ENCODE measurements at regions not wholly inside any gene's neighbourhood (a gene's known extent, or its start where the extent isn't known, plus 50 kb on each side); places are given as distances from the start of the nearest gene placed in this dataset.

DNA sequence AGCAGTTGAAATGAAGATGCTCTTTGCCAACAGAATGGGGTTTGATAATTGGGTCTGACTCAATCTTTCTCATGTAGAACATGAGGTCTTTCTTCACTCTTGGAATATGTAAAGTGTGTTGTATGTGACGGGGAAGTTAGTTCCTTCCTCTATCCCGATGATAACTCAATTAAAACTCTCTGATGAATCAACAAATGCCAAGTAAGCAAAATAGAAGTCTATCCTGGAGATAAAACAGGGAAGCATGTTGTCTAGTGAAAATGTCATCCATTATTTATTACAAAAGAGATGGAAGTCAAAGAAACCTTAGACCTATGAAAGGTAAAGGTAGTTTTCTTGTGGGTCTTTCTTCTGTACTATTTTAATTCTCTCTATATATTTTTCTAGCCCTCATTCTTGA is 274.2 kb upstream of the ARRDC4 start:
- Histone ChIP-seq H3K4me2 (ENCODE audit: low read depth, low read length) (no peak overlapping the region), H2AFZ (ENCODE audit: low read length) (no peak overlapping the region), H3K79me2 (ENCODE audit: low read length) (no peaks in the 10 kb centered on the region), H3K36me3 (replicated peaks; ENCODE audit: insufficient read depth, low read length) (no peaks in the 10 kb centered on the region), H3K9ac (ENCODE audit: low read length) (no peak overlapping the region), H3K9me3 (replicated peaks; ENCODE audit: insufficient read depth, low read length) (no peaks in the 10 kb centered on the region), H3K9me2 (replicated peaks; ENCODE audit: insufficient read depth, low read length) (no peaks in the 10 kb centered on the region), H3K27ac (ENCODE audit: low read length) (no peak overlapping the region), H4K20me1 (ENCODE audit: insufficient read depth, low read length) (no peaks in the 10 kb centered on the region), H3F3A (ENCODE audit: insufficient read depth, low read length) (no peaks in the 10 kb centered on the region), H3K4me3 (ENCODE audit: low read length) (no peak overlapping the region), H3K27me3 (replicated peaks; ENCODE audit: insufficient read depth, low read length) (no peaks in the 10 kb centered on the region), H3K4me1 (ENCODE audit: low read length) (no peaks in the 10 kb centered on the region)
- TF ChIP-seq, protein P1, sequence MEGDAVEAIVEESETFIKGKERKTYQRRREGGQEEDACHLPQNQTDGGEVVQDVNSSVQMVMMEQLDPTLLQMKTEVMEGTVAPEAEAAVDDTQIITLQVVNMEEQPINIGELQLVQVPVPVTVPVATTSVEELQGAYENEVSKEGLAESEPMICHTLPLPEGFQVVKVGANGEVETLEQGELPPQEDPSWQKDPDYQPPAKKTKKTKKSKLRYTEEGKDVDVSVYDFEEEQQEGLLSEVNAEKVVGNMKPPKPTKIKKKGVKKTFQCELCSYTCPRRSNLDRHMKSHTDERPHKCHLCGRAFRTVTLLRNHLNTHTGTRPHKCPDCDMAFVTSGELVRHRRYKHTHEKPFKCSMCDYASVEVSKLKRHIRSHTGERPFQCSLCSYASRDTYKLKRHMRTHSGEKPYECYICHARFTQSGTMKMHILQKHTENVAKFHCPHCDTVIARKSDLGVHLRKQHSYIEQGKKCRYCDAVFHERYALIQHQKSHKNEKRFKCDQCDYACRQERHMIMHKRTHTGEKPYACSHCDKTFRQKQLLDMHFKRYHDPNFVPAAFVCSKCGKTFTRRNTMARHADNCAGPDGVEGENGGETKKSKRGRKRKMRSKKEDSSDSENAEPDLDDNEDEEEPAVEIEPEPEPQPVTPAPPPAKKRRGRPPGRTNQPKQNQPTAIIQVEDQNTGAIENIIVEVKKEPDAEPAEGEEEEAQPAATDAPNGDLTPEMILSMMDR (IDR thresholded peaks at IDR 0.05; ENCODE audit: low read length): no peak
- TF ChIP-seq EZH2phosphoT487 (IDR thresholded peaks at IDR 0.05; ENCODE audit: low read length): no peak
- TF ChIP-seq EZH2 (optimal IDR thresholded peaks at IDR 0.05; ENCODE audit: low read depth, low read length): no peak
- no peak for DNase-seq

DNA sequence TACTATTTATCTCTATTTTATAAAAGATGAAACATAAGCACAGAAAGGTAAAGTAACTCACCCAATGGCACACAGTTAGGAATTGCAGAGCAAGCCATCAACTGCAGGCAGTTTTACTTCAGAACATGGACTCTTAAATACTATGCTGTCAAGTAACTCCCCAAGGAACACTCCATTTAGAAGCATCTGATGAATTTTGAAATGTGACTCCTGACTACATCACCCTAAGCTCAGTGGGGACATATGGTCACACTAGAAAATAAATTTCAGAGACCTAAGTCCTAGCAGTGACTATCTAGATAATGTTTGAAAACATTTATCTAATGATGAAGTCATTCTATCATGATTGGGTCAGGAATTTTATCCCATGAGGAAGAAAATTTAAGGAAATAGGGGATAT is 272.8 kb upstream of the ARRDC4 start:
- Histone ChIP-seq H3K27ac (ENCODE audit: low read length) (no peak overlapping the region), H3K79me2 (ENCODE audit: low read length) (no peaks in the 10 kb centered on the region), H3K36me3 (replicated peaks; ENCODE audit: insufficient read depth, low read length) (no peaks in the 10 kb centered on the region), H3K4me3 (ENCODE audit: low read length) (no peak overlapping the region), H2AFZ (ENCODE audit: low read length) (no peak overlapping the region), H3K4me2 (ENCODE audit: low read depth, low read length) (no peak overlapping the region), H3K27me3 (replicated peaks; ENCODE audit: insufficient read depth, low read length) (no peaks in the 10 kb centered on the region), H3K9ac (ENCODE audit: low read length) (no peak overlapping the region), H3K9me2 (replicated peaks; ENCODE audit: insufficient read depth, low read length) (no peaks in the 10 kb centered on the region), H3K4me1 (ENCODE audit: low read length) (no peaks in the 10 kb centered on the region), H3F3A (ENCODE audit: insufficient read depth, low read length) (no peaks in the 10 kb centered on the region), H4K20me1 (ENCODE audit: insufficient read depth, low read length) (no peaks in the 10 kb centered on the region), H3K9me3 (replicated peaks; ENCODE audit: insufficient read depth, low read length) (no peaks in the 10 kb centered on the region)
- TF ChIP-seq EZH2phosphoT487 (IDR thresholded peaks at IDR 0.05; ENCODE audit: low read length) (no peak), EZH2 (optimal IDR thresholded peaks at IDR 0.05; ENCODE audit: low read depth, low read length) (no peak)
- TF ChIP-seq, protein P1 (IDR thresholded peaks at IDR 0.05; ENCODE audit: low read length): no peak
- no peak for DNase-seq

DNA sequence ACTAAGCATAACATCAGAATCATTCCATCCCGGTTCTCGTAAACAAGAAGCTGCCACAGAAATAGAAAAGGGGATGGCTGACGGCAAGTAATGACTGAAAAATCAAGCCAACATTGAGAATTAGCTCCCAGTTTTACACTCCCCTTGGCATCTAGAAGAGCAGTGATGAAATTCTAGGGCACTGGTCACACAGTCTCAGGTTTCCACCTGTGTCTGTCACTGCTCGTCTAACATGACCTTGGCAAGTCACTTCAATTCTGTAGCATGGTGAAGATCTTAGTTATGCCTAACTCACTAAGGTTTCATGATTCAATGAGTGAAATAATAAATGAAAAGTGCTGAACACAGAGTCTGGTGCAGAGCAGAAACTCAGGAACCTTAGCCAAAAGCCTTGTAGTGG is 272.3 kb upstream of the ARRDC4 start:
- Histone ChIP-seq H3K79me2 (ENCODE audit: low read length) (no peaks in the 10 kb centered on the region), H3F3A (ENCODE audit: insufficient read depth, low read length) (no peaks in the 10 kb centered on the region), H3K27ac (ENCODE audit: low read length) (no peak overlapping the region), H3K4me3 (ENCODE audit: low read length) (no peak overlapping the region), H3K4me2 (ENCODE audit: low read depth, low read length) (no peak overlapping the region), H3K4me1 (ENCODE audit: low read length) (no peaks in the 10 kb centered on the region), H3K9ac (ENCODE audit: low read length) (no peak overlapping the region), H3K27me3 (replicated peaks; ENCODE audit: insufficient read depth, low read length) (no peaks in the 10 kb centered on the region), H4K20me1 (ENCODE audit: insufficient read depth, low read length) (no peaks in the 10 kb centered on the region), H3K36me3 (replicated peaks; ENCODE audit: insufficient read depth, low read length) (no peaks in the 10 kb centered on the region), H3K9me2 (replicated peaks; ENCODE audit: insufficient read depth, low read length) (no peaks in the 10 kb centered on the region), H3K9me3 (replicated peaks; ENCODE audit: insufficient read depth, low read length) (no peaks in the 10 kb centered on the region), H2AFZ (ENCODE audit: low read length) (no peak overlapping the region)
- no peak for DNase-seq
- TF ChIP-seq EZH2phosphoT487 (IDR thresholded peaks at IDR 0.05; ENCODE audit: low read length) (no peak), EZH2 (optimal IDR thresholded peaks at IDR 0.05; ENCODE audit: low read depth, low read length) (no peak)
- TF ChIP-seq, protein P1 (IDR thresholded peaks at IDR 0.05; ENCODE audit: low read length): no peak

Measured in MM.1S (cell line).